ENCODE measurements at regions not wholly inside any gene's neighbourhood (a gene's known extent, or its start where the extent isn't known, plus 50 kb on each side); places are given as distances from the start of the nearest gene placed in this dataset.

GRCh38 chr2:8043295-8043694 is 638.6 kb upstream of the ID2 start:
- no peaks in the 10 kb centered on the region for H4K20me1 ChIP-seq (ENCODE audit: insufficient read depth)
- H3K9me3 ChIP-seq (ENCODE audit: low read length), result no peaks in the 10 kb centered on the region
- no peak overlapping the region for H3K4me3 ChIP-seq (ENCODE audit: low read length)
- no peaks in the 10 kb centered on the region for H3K27me3 ChIP-seq (ENCODE audit: insufficient read depth, low read depth, low read length)
- no peaks in the 10 kb centered on the region for H3F3A ChIP-seq (ENCODE audit: insufficient read depth, low read length, poor library complexity, severe bottlenecking)
- no peak overlapping the region for H2AFZ ChIP-seq (ENCODE audit: low read depth, low read length)
- H3K27ac ChIP-seq (ENCODE audit: low read length), result no peak overlapping the region
- no peaks in the 10 kb centered on the region for H3K36me3 ChIP-seq (ENCODE audit: insufficient read depth, low read length)
- no peak overlapping the region for H3K4me2 ChIP-seq (ENCODE audit: low read length)
- no peaks in the 10 kb centered on the region for H3K79me2 ChIP-seq (replicated peaks; ENCODE audit: insufficient read depth, low read length)
- H3K9ac ChIP-seq (ENCODE audit: low read length), result no peak overlapping the region
- no peak for TF ChIP-seq TAF1 (IDR thresholded peaks at IDR 0.05; ENCODE audit: low read depth)
- H3K9me2 ChIP-seq (ENCODE audit: insufficient read depth, low read length), result no peaks in the 10 kb centered on the region

- Histone ChIP-seq H3F3A (ENCODE audit: insufficient read depth, low read length, poor library complexity, severe bottlenecking) (no peaks in the 10 kb centered on the region), H2AFZ (ENCODE audit: low read depth, low read length) (no peak overlapping the region), H3K9ac (ENCODE audit: low read length) (no peak overlapping the region), H3K27ac (ENCODE audit: low read length) (no peak overlapping the region), H3K79me2 (replicated peaks; ENCODE audit: insufficient read depth, low read length) (no peaks in the 10 kb centered on the region), H3K4me2 (ENCODE audit: low read length) (no peak overlapping the region), H3K36me3 (ENCODE audit: insufficient read depth, low read length) (no peaks in the 10 kb centered on the region), H3K27me3 (ENCODE audit: insufficient read depth, low read depth, low read length) (no peaks in the 10 kb centered on the region), H4K20me1 (ENCODE audit: insufficient read depth) (no peaks in the 10 kb centered on the region), H3K4me3 (ENCODE audit: low read length) (no peak overlapping the region), H3K9me3 (ENCODE audit: low read length) (no peaks in the 10 kb centered on the region), H3K9me2 (ENCODE audit: insufficient read depth, low read length) (no peaks in the 10 kb centered on the region)
- TF ChIP-seq RAD21 (conservative IDR thresholded peaks at IDR 0.05) (no peak), POLR2AphosphoS5 (IDR thresholded peaks at IDR 0.05) (no peak), CTCF (IDR thresholded peaks at IDR 0.05; ENCODE audit: poor library complexity, severe bottlenecking) (no peak), SMC3 (conservative IDR thresholded peaks at IDR 0.05; ENCODE audit: poor library complexity) (no peak), TAF1 (IDR thresholded peaks at IDR 0.05; ENCODE audit: low read depth) (no peak), MXI1 (conservative IDR thresholded peaks at IDR 0.05; ENCODE audit: poor library complexity, severe bottlenecking) (no peak), EZH2 (IDR thresholded peaks at IDR 0.05; ENCODE audit: borderline replicate concordance, insufficient read depth, low read length, poor library complexity, severe bottlenecking) (no peak), EP300 (conservative IDR thresholded peaks at IDR 0.05; ENCODE audit: poor library complexity, severe bottlenecking) (no peak)
- TF ChIP-seq, protein P1, sequence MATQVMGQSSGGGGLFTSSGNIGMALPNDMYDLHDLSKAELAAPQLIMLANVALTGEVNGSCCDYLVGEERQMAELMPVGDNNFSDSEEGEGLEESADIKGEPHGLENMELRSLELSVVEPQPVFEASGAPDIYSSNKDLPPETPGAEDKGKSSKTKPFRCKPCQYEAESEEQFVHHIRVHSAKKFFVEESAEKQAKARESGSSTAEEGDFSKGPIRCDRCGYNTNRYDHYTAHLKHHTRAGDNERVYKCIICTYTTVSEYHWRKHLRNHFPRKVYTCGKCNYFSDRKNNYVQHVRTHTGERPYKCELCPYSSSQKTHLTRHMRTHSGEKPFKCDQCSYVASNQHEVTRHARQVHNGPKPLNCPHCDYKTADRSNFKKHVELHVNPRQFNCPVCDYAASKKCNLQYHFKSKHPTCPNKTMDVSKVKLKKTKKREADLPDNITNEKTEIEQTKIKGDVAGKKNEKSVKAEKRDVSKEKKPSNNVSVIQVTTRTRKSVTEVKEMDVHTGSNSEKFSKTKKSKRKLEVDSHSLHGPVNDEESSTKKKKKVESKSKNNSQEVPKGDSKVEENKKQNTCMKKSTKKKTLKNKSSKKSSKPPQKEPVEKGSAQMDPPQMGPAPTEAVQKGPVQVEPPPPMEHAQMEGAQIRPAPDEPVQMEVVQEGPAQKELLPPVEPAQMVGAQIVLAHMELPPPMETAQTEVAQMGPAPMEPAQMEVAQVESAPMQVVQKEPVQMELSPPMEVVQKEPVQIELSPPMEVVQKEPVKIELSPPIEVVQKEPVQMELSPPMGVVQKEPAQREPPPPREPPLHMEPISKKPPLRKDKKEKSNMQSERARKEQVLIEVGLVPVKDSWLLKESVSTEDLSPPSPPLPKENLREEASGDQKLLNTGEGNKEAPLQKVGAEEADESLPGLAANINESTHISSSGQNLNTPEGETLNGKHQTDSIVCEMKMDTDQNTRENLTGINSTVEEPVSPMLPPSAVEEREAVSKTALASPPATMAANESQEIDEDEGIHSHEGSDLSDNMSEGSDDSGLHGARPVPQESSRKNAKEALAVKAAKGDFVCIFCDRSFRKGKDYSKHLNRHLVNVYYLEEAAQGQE (IDR thresholded peaks at IDR 0.05; ENCODE audit: borderline replicate concordance), result no peak
Measured at GRCh38 chr2:8044046-8044594, 637.7 kb upstream of the ID2 start.

Measured in neural cell (in vitro differentiated cells).